Fibroblast of skin of abdomen (primary cell): ENCODE measurements at regions not wholly inside any gene's neighbourhood (a gene's known extent, or its start where the extent isn't known, plus 50 kb on each side); places are given as distances from the start of the nearest gene placed in this dataset.

ENCODE experiments used
- DNase-seq: peaks from one replicate; pipeline ENCODE4 v3.0.0-alpha.2; 2013

GRCh38 chr14:26199590-26200370 lies 398.1 kb downstream of the NOVA1 start:
- peak; percentile 87 for DNase-seq

DNA sequence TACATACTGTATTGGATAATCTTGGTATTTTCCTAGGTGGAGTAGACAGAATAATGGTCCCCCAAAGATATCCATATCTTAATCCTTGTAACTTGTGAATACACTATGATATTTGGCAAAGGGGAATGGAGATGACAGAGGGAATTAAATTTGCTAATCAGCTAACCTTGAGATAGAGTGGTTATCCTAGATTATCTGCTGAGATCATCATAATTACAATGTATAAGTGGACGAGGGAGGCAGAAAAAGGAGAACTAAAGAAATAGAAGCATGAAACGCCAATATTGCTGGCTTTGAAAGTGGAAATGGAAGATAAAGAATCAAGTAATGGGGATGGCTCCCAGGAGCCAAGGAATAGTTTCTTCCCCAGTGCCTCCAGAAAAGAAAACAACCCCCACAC lies 398.7 kb downstream of the NOVA1 start:
- no peak for DNase-seq

DNA sequence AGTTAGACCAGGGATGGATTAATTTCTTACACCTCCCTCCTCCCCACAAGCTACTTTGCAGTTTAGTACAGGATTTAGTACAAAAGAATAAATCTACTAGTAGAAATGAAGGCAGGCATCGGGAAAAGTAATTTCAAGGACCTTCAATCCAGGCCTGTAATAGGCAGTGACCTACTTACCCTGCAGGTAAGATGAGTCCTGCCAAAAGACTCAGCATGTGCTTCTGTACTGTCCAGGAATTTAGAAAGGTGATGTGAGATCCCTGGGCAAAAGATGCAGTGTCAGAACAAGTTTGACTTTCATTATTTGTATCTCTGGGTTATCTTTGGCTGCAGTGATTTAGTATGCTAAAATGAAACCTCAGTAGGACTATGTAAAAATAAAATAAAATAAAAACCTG lies 403.0 kb downstream of the NOVA1 start:
- no peak for DNase-seq

DNA sequence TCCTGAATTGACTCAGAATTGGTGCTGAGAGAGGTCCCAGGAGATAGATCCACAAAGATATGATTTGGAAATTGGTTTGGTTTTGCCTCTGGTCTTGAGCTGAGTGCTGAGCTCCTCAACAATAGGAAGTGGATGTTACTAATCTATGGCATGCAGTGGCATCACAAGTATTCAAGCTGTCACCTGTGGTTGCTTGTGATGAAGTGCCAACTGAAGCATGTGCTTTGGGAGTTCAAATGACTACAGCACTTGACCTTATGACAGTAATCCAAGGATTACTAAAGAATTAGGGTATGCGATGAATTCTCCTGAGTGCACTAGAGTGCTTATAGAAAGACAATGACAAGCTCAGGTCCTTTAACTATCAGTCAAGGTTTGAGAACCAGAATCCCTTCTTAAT lies 406.2 kb downstream of the NOVA1 start:
- DNase-seq: no peak

DNA sequence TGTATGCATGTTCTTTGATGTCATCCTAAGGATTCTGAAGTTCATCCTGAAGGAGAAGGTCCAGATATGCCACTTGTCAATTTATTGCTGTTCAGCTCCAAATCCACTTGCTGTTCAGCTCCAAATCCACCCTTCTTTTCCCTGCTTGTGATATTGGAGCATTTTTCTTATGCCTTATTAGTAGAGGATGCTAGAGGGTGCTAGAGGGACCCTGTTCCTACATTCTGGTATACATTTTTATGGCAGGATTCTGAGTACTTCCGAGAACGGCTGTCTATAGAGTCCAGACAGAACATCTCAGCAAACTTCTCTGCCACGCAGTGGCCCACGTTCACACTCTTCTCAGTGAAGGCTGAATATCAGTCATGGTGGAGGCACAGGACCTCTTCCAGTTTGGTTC lies 406.7 kb downstream of the NOVA1 start:
- peak; percentile 4 for DNase-seq

DNA sequence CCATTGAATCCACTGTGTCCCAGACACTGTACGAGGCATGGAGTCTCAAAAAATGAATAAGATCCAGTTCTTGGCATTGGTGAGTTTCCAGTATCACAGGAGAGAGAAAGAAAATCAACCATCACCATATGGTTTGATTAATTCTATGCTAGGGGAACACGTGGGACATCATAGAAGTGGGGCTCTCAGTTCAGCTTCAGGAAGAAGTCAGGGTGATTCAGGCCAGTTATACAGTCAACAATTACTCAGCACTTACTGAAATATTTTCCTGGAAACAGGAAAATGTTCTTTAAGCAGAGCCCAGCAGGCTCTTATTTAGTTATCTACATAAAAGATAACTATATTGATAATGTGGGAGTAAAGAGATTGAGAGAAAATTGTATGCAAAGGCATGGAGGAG lies 407.2 kb downstream of the NOVA1 start:
- peak; percentile 20 for DNase-seq

- peak; percentile 15 for DNase-seq
These were observed 409.7 kb downstream of the NOVA1 start for GRCh38 chr14:26187996-26188620.

- no peak for DNase-seq
These were observed 417.6 kb downstream of the NOVA1 start for GRCh38 chr14:26180221-26180620.

DNA sequence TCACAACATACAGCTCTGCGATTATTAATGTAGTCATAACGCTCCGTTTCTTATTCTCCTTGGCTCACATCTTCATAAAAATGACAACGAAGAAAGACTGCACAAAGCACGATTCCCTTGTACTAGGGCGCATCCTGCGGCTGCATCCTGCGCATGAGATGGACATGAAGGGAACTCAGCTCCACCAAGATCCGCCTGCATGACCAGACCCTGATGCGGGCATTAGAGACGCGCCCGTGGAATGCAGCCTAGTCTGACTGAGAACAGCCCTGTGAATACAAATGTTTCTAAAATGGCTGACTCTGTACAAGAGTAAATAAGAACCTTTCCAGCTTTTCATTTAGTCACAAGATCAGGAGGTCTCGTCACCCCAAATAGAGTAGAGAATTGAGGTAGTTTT lies 422.2 kb downstream of the NOVA1 start:
- DNase-seq: no peak

- DNase-seq: no peak
These were observed 423.4 kb downstream of the NOVA1 start for GRCh38 chr14:26174395-26174794.

- no peak for DNase-seq
These were observed 424.2 kb downstream of the NOVA1 start for GRCh38 chr14:26173581-26174110.

- DNase-seq: no peak
These were observed 425.4 kb downstream of the NOVA1 start for GRCh38 chr14:26172396-26172795.

DNA sequence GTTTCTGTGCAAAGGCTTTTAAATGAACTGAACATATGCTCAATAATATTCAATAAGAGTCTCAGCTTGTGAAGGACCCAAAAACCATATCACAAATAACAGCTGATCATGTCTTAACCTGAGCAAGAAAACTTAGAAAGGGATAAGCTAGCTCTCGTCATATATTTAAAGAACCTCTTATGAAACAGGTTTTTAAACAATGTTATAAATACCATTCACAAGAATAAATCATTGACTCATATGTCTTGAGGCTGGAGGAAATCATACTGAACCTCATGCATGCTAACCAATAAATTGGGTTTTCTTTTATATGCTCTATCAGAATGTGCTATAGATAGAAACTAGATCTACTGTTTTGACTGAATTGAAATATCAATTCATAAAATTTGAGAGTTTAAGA lies 426.9 kb downstream of the NOVA1 start:
- no peak for DNase-seq

GRCh38 chr14:26163761-26164160 lies 434.1 kb downstream of the NOVA1 start:
- peak; percentile 35 for DNase-seq

DNA sequence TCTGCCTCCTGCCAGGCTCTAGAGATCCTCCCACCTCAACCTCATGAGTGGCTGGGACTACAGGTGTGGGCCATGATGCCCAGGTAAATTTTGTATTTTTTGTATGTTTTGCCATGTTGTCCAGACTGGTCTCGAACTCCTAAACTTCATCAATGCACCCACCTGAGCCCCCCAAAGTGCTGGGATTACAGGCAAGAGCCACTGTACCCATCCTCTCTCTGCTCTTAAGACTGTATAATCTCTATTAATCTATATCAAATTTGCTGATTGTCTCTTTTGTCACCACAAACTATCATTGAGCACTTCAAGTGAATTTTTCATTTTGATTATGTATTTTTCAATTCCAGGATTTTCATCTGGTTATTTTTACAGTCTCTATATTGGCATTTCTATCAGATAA lies 440.3 kb downstream of the NOVA1 start:
- no peak for DNase-seq

DNA sequence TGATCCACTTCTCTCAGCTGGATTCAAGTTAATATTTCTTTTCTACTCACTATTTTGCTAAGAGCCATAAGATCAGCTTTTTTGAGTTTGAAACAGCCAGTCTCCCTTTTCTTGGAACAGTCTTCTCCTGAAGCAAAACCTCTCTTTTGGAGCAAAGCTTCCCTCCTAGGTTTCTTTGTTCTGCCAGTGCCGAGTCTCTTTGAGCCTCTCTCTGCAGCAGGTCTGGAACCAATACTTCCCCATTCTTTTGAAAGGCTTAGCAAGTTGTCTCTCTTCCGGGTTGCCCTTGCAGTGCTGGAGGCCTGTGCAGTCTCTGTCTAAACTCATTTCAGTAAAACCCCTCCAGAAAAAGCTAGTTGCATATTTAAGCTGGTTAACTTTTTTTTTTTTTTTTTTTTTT lies 454.8 kb downstream of the NOVA1 start:
- DNase-seq: no peak

GRCh38 chr14:26138764-26139445 lies 458.9 kb downstream of the NOVA1 start:
- no peak for DNase-seq

DNA sequence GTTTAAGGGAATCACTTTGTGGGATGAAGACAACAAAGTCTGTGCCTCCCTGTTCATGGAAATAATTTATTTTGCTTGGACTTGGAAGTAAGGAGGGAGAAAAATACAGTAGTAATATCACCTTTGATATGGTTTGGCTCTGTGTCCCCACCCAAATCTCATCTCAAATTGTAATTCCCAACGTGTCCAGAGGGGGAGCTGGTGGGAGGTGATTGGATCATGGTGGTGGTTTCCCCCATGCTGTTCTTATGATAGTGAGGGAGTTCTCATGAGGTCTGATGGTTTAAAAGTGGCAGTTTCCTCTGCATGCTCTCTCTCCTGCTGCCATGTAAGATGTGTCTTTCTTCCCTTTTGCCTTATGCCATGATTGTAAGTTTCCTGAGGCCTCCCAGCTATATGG lies 460.7 kb downstream of the NOVA1 start:
- DNase-seq: no peak

DNA sequence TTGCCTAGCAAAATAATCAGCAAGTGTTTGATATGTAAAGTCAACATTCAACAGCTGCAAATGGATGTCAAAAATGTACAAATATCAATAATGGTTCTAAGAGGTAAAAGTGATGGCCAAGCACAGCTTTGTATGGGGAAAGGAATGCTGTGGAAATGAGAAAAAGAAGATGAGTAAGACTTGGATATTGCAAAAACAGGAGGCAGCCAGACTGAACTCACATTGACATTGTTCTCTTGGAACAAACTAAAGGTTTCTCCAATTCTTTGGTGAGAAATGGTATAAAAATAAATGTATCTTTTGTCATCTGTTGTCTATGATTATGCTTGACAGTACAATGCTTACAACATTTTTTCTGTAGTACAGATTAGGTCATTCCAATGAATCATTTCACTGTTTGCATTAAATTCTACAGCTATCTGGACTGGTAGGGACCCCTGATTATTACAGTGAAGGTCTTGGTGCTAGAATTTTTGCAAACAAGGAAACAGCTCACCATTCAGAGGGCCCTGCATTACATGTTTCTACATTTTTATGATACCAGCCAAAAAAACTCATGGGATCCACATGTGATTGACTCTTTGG lies 465.7 kb downstream of the NOVA1 start:
- DNase-seq: no peak

GRCh38 chr14:26130690-26131089 lies 467.1 kb downstream of the NOVA1 start:
- DNase-seq: no peak

DNA sequence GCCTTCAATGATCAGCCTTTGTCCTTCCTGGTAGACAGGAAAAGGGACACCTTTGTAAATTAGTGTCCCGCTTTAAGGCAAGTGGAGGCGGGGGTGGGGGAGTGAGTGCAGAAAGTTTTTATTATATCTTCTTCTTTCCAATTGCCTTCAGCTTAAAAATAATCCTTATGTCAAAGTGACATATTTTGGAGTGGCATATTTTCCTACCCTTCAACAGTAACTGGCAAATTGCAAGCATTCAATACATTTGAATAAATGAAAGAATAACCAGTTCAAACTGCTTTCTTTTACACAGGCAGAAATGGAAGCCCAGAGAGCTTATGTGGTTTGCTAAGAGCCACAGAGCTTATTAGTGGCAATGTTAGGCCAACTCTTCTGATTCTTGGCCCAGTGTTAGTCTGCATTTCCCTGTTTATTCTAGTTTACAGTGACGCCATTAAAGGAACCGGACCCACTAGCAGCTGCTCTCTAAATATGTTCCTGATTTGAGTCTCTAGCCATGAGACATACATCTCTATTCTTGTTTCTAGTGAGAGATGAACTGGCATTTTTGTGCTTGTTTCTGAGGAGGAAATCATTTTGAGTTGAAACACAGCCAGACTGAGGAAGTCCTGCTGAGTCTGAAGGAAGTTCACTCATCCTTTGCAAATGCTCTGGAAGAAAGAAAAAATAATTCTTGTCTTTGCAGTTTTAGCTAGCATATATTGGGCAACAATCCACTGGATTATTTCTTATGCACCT lies 468.7 kb downstream of the NOVA1 start:
- no peak for DNase-seq

DNA sequence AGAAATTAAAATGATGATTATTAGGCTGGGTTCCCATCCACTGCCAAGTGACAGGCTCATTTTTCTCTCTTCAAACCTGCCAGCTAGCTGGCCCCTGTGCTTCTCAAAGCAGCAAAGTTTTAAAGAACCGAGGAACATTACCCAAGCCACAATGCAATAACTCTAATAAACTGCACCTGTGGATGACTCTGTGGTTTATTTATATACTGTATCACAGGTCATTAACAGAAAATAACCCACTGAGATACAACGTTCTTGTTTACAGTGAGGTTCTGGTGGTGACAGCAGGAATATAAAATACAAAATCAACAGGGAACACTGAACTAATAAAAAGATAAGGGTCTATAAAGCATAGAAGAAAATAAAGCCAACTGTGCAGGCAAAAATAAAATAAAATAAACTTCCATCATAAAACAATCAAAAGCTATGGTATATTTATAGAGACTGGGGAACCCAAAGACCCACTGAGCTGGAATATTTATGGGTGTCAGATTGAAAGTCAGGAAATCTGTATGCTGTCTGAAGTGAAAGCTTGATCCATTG lies 472.9 kb downstream of the NOVA1 start:
- DNase-seq: no peak
